ENCODE measurements at regions not wholly inside any gene's neighbourhood (a gene's known extent, or its start where the extent isn't known, plus 50 kb on each side); places are given as distances from the start of the nearest gene placed in this dataset.

GRCh38 chr9:107586493-107586892, 96.9 kb upstream of the KLF4 start:
- Histone ChIP-seq H3K27me3 (ENCODE audit: insufficient read depth) (no peaks in the 10 kb centered on the region), H2AFZ (no peak overlapping the region), H3K4me2 (no peak overlapping the region), H3F3A (replicated peaks; ENCODE audit: low read depth) (no peaks in the 10 kb centered on the region), H3K79me2 (replicated peaks; ENCODE audit: insufficient read depth) (no peaks in the 10 kb centered on the region), H3K4me1 (ENCODE audit: insufficient read depth) (no peaks in the 10 kb centered on the region), H3K36me3 (ENCODE audit: insufficient read depth) (no peaks in the 10 kb centered on the region), H3K4me3 (no peak overlapping the region), H3K9me2 (ENCODE audit: insufficient read depth) (no peaks in the 10 kb centered on the region), H4K20me1 (replicated peaks; ENCODE audit: insufficient read depth) (no peaks in the 10 kb centered on the region), H3K27ac (ENCODE audit: low read depth) (no peak overlapping the region)
- no peaks in the 10 kb centered on the region for H3K36me3 Mint-ChIP-seq (ENCODE audit: low read depth)
- DNase-seq (ENCODE audit: low spot score) (no peak), ATAC-seq (no peak)
- peaks cover 3% of the 10 kb centered on the region; the same call in 2 of the 3 replicates for H3K4me1 Mint-ChIP-seq
- no peak overlapping the region for H3K27ac Mint-ChIP-seq
- TF ChIP-seq STAT1 (IDR thresholded peaks at IDR 0.05; ENCODE audit: unreplicated experiment) (no peak), REST (IDR thresholded peaks at IDR 0.05; ENCODE audit: unreplicated experiment) (no peak), ZNF114 (CRISPR knock-in tag; IDR thresholded peaks at IDR 0.05) (no peak), ZNF462 (CRISPR knock-in tag; IDR thresholded peaks at IDR 0.05) (no peak), CTCF (conservative IDR thresholded peaks at IDR 0.05; ENCODE audit: low read depth in 2 of 2) (no peak), ZNF331 (CRISPR knock-in tag; IDR thresholded peaks at IDR 0.05; ENCODE audit: low read depth) (no peak), ETS1 (IDR thresholded peaks at IDR 0.05) (no peak), EZH2 (IDR thresholded peaks at IDR 0.05; ENCODE audit: low read depth, unreplicated experiment) (no peak), CREB1 (CRISPR knock-in tag; IDR thresholded peaks at IDR 0.05; ENCODE audit: low read depth) (no peak), NANOG (IDR thresholded peaks at IDR 0.05; ENCODE audit: borderline replicate concordance) (no peak), POLR2AphosphoS5 (IDR thresholded peaks at IDR 0.05; ENCODE audit: low read depth) (no peak)
- H3K9me3 Mint-ChIP-seq = no peaks in the 10 kb centered on the region
- H3K27me3 Mint-ChIP-seq (ENCODE audit: insufficient read depth, low read depth, poor library complexity) = peaks cover 4% of the 10 kb centered on the region
- H3K4me3 Mint-ChIP-seq = no peak overlapping the region

Data from GM23338 (cell line).